Activated CD4-positive, alpha-beta T cell treated with anti-CD3 and anti-CD28 coated beads, Interleukin-2, amount 50 U/mL, for 4 hours (primary cell): ENCODE measurements at regions not wholly inside any gene's neighbourhood (a gene's known extent, or its start where the extent isn't known, plus 50 kb on each side); places are given as distances from the start of the nearest gene placed in this dataset.
"Not testable (repeated sequence)": the region's sequence is repeated elsewhere in the genome, so short reads cannot be mapped to it uniquely, and the experiment has no call there.

Experiments used
- DNase-seq, 2 experiments: peaks; one replicate each; pipeline ENCODE4 v3.0.0-alpha.2; 2020

DNA sequence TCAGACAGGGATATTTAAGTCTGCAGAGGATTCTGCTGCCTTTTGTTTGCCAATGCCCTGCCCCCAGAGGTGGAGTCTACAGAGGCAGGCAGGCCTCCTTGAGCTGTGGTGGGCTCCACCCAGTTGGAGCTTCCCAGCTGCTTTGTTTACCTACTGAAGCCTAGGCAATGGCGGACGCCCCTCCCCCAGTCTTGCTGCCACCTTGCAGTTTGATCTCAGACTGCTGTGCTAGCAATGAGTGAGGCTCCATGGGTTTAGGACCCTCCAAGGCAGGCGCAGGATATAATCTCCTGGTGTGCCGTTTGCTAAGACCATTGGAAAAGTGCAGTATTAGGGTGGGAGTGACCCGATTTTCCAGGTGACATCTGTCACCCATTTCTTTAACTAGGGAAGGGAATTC lies 132.7 kb downstream of the UNC93B1 start:
- DNase-seq: not testable (repeated sequence)

DNA sequence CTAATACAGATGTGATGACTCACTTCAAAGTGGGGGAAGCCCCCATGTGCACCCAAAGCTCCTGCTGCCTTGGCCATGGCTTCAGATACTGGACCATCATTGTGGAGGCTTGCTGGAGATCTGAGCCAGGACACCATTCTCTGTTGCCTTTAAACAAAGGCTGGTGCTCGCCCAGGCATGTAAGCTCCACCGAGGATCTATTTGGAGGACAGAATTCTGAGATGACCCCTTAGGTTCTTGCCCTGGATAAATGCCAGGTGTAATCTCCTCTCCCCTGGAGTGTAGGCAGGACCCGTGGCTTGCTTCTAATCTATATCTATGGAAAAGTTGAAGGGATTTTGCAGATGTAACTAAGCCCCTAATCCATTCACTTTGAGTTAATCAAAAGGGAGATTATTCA lies 141.0 kb downstream of the UNC93B1 start:
- not testable (repeated sequence) for DNase-seq

GRCh38 chr11:67859513-67860161 lies 144.3 kb downstream of the UNC93B1 start:
- DNase-seq: peak; percentile 57 to 68

- not testable (repeated sequence) for DNase-seq
These were observed 153.2 kb downstream of the UNC93B1 start for GRCh38 chr11:67850747-67851146.

GRCh38 chr11:67849766-67850165 lies 154.1 kb downstream of the UNC93B1 start:
- DNase-seq: not testable (repeated sequence)

- not testable (repeated sequence) for DNase-seq
These were observed 155.7 kb downstream of the UNC93B1 start for GRCh38 chr11:67847896-67848875.

GRCh38 chr11:67846303-67846702 lies 157.6 kb downstream of the UNC93B1 start:
- not testable (repeated sequence) for DNase-seq

GRCh38 chr11:67845296-67845695 lies 158.6 kb downstream of the UNC93B1 start:
- DNase-seq: not testable (repeated sequence)

- not testable (repeated sequence) for DNase-seq
These were observed 163.3 kb downstream of the UNC93B1 start for GRCh38 chr11:67840599-67840998.

DNA sequence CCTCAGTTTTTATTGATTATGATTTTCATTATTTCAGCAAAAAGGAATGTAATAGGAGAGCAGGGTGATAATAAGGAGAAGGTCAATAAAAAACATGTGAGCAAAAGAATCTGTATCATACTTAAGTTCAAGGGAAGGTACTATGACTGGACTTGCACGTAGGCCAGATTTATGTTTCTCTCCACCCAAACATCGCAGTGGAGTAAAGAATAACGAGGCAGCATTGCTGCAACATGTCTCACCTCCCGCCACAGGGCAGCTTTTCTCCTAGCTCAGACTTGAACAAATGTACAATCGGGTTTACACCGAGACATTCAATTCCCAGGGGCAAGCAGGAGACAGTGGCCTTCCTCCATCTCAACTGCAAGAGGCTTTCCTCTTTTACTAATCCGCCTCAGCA lies 155.7 kb upstream of the ALDH3B2 start:
- not testable (repeated sequence) for DNase-seq

DNA sequence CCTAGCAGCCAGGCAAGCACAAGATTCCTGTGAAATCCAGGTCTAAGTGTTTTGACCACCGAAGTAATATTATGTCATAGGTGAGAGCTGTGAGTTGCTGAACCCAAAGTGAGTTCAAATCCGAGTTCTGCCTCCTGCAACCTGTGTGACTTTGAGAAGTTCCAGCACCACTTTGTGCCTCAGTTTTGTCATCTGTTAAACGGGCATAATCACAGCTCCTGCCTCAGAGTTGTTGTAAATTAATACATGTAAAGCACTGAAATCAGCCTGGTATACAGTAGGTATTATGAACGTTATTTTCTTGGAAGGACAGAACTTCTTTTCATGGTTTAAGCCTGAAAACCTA lies 152.5 kb upstream of the ALDH3B2 start:
- DNase-seq: not testable (repeated sequence)

GRCh38 chr11:67826028-67826950 lies 151.9 kb upstream of the ALDH3B2 start:
- DNase-seq: not testable (repeated sequence)

DNA sequence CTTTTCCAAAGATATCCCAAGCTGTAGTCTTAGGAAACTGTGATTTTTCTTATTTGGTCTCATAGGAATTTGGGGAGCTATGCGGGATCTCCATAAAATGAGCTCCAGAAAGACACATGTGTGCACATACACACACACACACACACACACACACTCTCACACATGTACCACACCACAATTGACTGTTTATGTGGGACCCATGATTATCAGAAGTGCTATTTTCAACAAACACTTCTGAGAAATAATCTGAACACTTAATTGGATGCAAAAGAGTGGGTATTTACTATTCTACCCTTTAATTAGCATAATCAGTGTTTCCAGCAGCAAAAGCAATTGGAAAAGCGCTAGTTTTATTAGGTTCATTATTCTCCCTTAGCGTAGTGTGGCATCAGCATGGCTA lies 150.4 kb upstream of the ALDH3B2 start:
- DNase-seq: not testable (repeated sequence)

- no peak for DNase-seq
These were observed 145.7 kb upstream of the ALDH3B2 start for GRCh38 chr11:67820081-67820480.

GRCh38 chr11:67817558-67817957 lies 143.1 kb upstream of the ALDH3B2 start:
- DNase-seq: not testable (repeated sequence)

- DNase-seq: not testable (repeated sequence)
These were observed 134.9 kb upstream of the ALDH3B2 start for GRCh38 chr11:67809301-67809700.

DNA sequence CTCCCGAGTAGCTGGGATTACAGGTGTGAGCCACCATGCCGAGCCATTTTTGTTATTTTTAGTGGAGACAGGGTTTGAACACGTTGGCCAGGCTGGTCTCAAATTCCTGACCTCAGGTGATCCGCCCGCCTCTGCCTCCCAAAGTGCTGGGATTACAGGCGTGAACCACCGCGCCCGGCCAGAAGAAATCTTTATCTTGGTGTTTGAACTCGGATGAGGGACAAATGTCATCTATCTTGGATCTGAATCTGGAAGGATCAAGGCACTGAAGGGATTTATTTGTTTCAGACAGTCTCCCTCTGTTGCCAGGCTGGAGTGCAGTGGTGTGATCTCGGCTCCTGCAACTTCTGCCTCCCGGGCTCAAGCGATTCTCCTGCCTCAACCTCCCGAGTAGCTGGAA lies 133.5 kb upstream of the ALDH3B2 start:
- not testable (repeated sequence) for DNase-seq

DNA sequence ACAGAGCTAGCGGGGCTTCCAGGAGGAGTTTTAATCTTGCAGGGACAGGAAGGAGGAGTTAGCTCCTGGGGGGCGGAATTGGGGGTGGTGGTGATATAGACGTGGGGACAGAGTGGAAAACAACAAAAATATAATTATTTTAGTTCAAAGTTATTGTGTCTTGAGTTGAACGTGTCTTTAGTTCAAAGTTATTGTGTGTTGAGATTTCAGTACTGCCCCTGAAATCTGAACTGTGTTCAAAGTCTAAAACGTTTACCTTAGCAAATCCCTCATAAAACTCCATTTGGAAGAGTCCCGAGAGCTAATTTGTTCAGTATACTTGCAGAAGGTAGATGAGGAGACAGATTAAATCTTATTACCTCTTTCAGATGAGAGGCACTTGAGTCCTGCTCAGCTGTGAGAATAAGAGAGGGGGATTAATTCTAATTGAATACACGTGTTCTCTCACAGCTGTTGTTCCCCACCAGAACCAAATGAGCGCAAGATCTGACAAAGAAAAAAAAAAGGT lies 132.4 kb upstream of the ALDH3B2 start:
- DNase-seq: not testable (repeated sequence)

- not testable (repeated sequence) for DNase-seq
These were observed 131.8 kb upstream of the ALDH3B2 start for GRCh38 chr11:67806183-67806582.

- peak; percentile 98 for DNase-seq
These were observed 131.1 kb upstream of the ALDH3B2 start for GRCh38 chr11:67805253-67806126.
